CD4-positive, alpha-beta T cell (primary cell): ENCODE measurements at regions not wholly inside any gene's neighbourhood (a gene's known extent, or its start where the extent isn't known, plus 50 kb on each side); places are given as distances from the start of the nearest gene placed in this dataset.
A peak's percentile ranks its signal among the peaks of the same experiment; 100 is the strongest.

Experiments used
- ATAC-seq: fragments of 200-7000 bp; cut with Tn5 transposase; one replicate; pipeline ENCODE4 v1.10.0; 2022; ENCODE audit warnings: mild to moderate bottlenecking; ENCODE audit not compliant: poor library complexity
- CTCF ChIA-PET: fragments of 350-600 bp; sonication (Branson Sonifier 250); formaldehyde crosslinking; loops from one replicate; lab custom pipeline; 2021; ENCODE audit warnings: antibody characterized with exemption, inconsistent platforms; lab: Charles Lee
- POLR2A ChIA-PET: fragments of 350-600 bp; sonication (Branson Sonifier 250); formaldehyde crosslinking; loops from one replicate; lab custom pipeline; 2021; ENCODE audit warnings: antibody characterized with exemption, inconsistent platforms; lab: Charles Lee
- DNase-seq, 14 experiments: peaks; one replicate each; pipeline ENCODE4 v3.0.0-alpha.2; 2013 to 2020; ENCODE audit warnings: mixed read lengths in 2 of 14
- H3K27ac ChIP-seq, 2 donors: one replicate each; pipeline versions ENCODE4 v1.5.1 to v1.7.0; 2013; ENCODE audit warnings: low read length in 2 of 2, low read depth in 1 of 2, mild to moderate bottlenecking in 1 of 2
- H3K27me3 ChIP-seq, 2 experiments: 1 replicate in 1 of 2; 2 replicates in 1 of 2; pipeline versions ENCODE4 v1.6.1 to v1.7.0; 2013; ENCODE audit warnings: low read length in 2 of 2, control low read depth in 1 of 2, mild to moderate bottlenecking in 1 of 2, moderate library complexity in 1 of 2; ENCODE audit not compliant: insufficient read depth in 2 of 2, control insufficient read depth in 1 of 2
- H3K36me3 ChIP-seq: one replicate; pipeline ENCODE4 v1.6.1; 2013; ENCODE audit warnings: low read length, control low read depth; ENCODE audit not compliant: insufficient read depth
- H3K4me1 ChIP-seq: one replicate; pipeline ENCODE4 v1.6.1; 2013; ENCODE audit warnings: low read length, control low read depth; ENCODE audit not compliant: insufficient read depth
- H3K4me3 ChIP-seq: one replicate; pipeline ENCODE4 v1.5.1; 2013; ENCODE audit warnings: mild to moderate bottlenecking, low read length, moderate library complexity
- H3K9me3 ChIP-seq, 2 experiments: 1 replicate in 1 of 2; 2 replicates in 1 of 2; pipeline versions ENCODE4 v1.6.1 to v1.7.0; 2013; ENCODE audit warnings: low read length in 2 of 2, mild to moderate bottlenecking in 2 of 2, control low read depth in 1 of 2, moderate library complexity in 1 of 2; ENCODE audit not compliant: control insufficient read depth in 1 of 2, insufficient read depth in 1 of 2
- H3K27ac Mint-ChIP-seq: one replicate; pipeline ENCODE4 v1.8.0; 2020; ENCODE audit warnings: mixed read lengths
- H3K27me3 Mint-ChIP-seq: one replicate; pipeline ENCODE4 v1.8.0; 2021; ENCODE audit warnings: mixed read lengths
- H3K36me3 Mint-ChIP-seq: one replicate; pipeline ENCODE4 v1.8.0; 2021; ENCODE audit warnings: low read depth, mixed read lengths
- H3K4me1 Mint-ChIP-seq: one replicate; pipeline ENCODE4 v1.8.0; 2021; ENCODE audit warnings: low read depth, mixed read lengths
- H3K4me3 Mint-ChIP-seq: one replicate; pipeline ENCODE4 v1.8.0; 2020; ENCODE audit warnings: mild to moderate bottlenecking, mixed read lengths
- H3K9me3 Mint-ChIP-seq: one replicate; pipeline ENCODE4 v1.8.0; 2020; ENCODE audit warnings: mixed read lengths
- intact Hi-C, 2 experiments: fragments of 100-400 bp; cut with DNase I in 1 of 2; cut with micrococcal nuclease in 1 of 2; formaldehyde crosslinking; loops; one replicate each; pipeline versions ENCODE4 v1.15.1 to v1.9.0; 2023 to 2025; cut with DNase I, micrococcal nuclease
- TF ChIP-seq, protein P1 (sequence below): fragments of 200-600 bp; IDR thresholded peaks from one replicate; pipeline ENCODE4 v1.8.0; 2022; ENCODE audit warnings: antibody characterized with exemption, mild to moderate bottlenecking

DNA sequence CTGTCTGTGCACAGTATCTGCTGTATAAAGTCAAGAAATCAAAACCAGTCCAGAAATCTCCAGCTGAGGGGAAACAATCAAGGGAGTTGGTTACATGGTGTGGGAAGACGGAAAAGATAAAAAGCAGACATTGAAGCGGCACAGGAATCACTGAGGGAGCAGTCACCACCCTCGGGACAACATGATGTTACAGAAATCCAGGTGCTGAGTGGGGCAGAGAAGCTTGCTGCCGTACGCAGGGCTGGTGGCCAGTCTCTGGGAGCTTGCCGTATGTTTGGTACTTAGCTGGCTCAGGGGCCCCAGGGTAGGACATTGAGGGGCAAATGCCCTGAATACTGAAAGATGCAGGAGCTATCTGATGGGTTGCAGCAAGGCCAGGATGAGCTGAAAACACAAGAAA is 237.9 kb downstream of the EDEM1 start:
- CTCF ChIA-PET = no interaction called here
- no peaks in the 10 kb centered on the region for H3K4me1 Mint-ChIP-seq
- H3K9me3 ChIP-seq = no peaks in the 10 kb centered on the region
- TF ChIP-seq, protein P1, sequence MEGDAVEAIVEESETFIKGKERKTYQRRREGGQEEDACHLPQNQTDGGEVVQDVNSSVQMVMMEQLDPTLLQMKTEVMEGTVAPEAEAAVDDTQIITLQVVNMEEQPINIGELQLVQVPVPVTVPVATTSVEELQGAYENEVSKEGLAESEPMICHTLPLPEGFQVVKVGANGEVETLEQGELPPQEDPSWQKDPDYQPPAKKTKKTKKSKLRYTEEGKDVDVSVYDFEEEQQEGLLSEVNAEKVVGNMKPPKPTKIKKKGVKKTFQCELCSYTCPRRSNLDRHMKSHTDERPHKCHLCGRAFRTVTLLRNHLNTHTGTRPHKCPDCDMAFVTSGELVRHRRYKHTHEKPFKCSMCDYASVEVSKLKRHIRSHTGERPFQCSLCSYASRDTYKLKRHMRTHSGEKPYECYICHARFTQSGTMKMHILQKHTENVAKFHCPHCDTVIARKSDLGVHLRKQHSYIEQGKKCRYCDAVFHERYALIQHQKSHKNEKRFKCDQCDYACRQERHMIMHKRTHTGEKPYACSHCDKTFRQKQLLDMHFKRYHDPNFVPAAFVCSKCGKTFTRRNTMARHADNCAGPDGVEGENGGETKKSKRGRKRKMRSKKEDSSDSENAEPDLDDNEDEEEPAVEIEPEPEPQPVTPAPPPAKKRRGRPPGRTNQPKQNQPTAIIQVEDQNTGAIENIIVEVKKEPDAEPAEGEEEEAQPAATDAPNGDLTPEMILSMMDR = no peak
- no peak overlapping the region for H3K27ac Mint-ChIP-seq
- no peaks in the 10 kb centered on the region for H3K9me3 Mint-ChIP-seq
- ATAC-seq (no peak), DNase-seq (no peak)
- intact Hi-C loops = loop anchor here in 1 of 2 experiments (10.0 kb wide), 1 partner anchor 291 kb away; no protein-coding TSS in a partner anchor
- peaks cover 5% of the 10 kb centered on the region for H3K4me1 ChIP-seq
- H3K27me3 ChIP-seq = no peaks in the 10 kb centered on the region
- peaks cover 11% of the 10 kb centered on the region for H3K27me3 Mint-ChIP-seq
- H3K36me3 ChIP-seq = no peaks in the 10 kb centered on the region
- H3K4me3 Mint-ChIP-seq = no peak overlapping the region
- H3K27ac ChIP-seq = no peak overlapping the region
- no peak overlapping the region for H3K4me3 ChIP-seq
- POLR2A ChIA-PET = no interaction called here
- H3K36me3 Mint-ChIP-seq = no peaks in the 10 kb centered on the region

DNA sequence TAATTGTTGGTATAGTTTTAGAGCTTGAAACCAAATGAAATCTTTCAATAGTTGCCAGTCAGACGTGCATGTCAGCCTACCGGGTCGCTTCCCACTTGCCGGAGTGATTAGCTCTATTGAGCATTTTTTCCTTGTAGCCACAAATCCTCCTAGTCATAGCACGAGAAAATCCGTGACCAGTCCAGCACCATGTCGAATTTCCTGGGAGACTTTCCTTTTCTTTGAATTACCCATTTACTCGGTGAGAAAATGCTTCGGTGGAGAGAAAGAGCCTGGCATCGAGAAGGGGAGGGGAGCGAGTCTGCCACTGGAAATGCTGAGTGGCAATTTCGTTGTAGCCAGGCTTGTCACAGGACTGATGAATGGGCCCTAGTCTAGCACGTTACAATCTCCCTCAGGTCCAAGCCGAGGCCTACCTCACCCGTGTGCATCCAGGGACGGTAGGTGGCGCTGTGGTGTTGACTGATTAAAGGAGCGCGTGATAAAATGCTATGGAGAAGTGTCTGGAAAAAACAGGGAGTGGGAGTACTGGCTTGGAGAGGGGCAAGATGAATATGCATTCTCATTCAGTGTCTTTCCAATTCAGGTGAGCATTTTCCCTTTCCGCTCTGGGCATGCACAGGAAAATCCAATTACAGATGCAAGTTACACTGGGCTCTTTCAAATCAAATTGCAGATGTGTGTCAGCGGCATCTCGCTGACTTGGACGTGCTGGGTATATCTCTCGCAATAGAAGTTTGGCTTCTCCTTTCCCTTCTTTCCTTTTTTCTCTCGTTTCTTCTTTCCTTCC is 238.8 kb downstream of the EDEM1 start:
- intact Hi-C loops = loop anchor here in 1 of 2 experiments (10.0 kb wide), 1 partner anchor 291 kb away; no protein-coding TSS in a partner anchor

DNA sequence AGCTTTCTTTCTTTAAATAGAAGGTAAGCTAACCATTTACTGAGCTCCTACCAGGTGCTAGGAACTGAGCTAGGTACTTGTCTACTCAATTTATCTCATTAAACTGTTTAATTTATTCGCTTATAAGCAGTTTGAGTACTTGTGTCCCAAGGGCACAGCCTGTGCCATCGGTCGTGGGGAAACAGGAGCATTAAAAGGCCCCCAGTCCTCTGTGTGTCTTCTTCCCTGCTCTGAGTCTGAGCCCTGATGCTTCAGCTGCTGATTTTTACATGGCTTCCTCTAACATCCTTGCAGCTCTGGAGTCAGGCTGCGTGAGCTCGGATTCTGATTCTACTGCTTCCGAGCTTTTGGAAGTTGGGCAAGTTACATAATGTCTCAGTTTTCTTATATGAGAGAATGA is 239.5 kb downstream of the EDEM1 start:
- Mint-ChIP-seq H3K27me3 (peaks cover 6% of the 10 kb centered on the region), H3K4me3 (no peak overlapping the region), H3K27ac (no peak overlapping the region), H3K36me3 (no peaks in the 10 kb centered on the region), H3K4me1 (no peaks in the 10 kb centered on the region), H3K9me3 (no peaks in the 10 kb centered on the region)
- ATAC-seq = no peak
- H3K4me1 ChIP-seq = peaks cover 5% of the 10 kb centered on the region
- H3K36me3 ChIP-seq = no peaks in the 10 kb centered on the region
- H3K9me3 ChIP-seq = no peaks in the 10 kb centered on the region
- H3K27me3 ChIP-seq = no peaks in the 10 kb centered on the region
- TF ChIP-seq, protein P1 = no peak
- no peak overlapping the region for H3K4me3 ChIP-seq
- DNase-seq = no peak
- H3K27ac ChIP-seq = no peak overlapping the region
- intact Hi-C loops = loop anchor here in 1 of 2 experiments (10.0 kb wide), 1 partner anchor 292 kb away; no protein-coding TSS in a partner anchor
- ChIA-PET POLR2A (no interaction called here), CTCF (no interaction called here)

More for the DNA sequence above, 238.8 kb downstream of the EDEM1 start:
- Mint-ChIP-seq H3K36me3 (no peaks in the 10 kb centered on the region), H3K27ac (no peak overlapping the region), H3K9me3 (no peaks in the 10 kb centered on the region), H3K27me3 (peaks cover 6% of the 10 kb centered on the region), H3K4me1 (no peaks in the 10 kb centered on the region), H3K4me3 (no peak overlapping the region)
- ChIA-PET CTCF (no interaction called here), POLR2A (no interaction called here)
- DNase-seq = peak; percentile 18 to 69 (median 40)
- TF ChIP-seq, protein P1 = peak; percentile 66
- H3K4me1 ChIP-seq = peaks cover 5% of the 10 kb centered on the region
- H3K9me3 ChIP-seq = no peaks in the 10 kb centered on the region
- no peaks in the 10 kb centered on the region for H3K36me3 ChIP-seq
- peak; percentile 56 for ATAC-seq
- H3K27ac ChIP-seq = no peak overlapping the region
- H3K4me3 ChIP-seq = no peak overlapping the region
- H3K27me3 ChIP-seq = no peaks in the 10 kb centered on the region
